Stimulated activated effector memory CD8-positive, alpha-beta T cell treated with anti-CD3 and anti-CD28 coated beads, Interleukin-12 subunit alpha, Interleukin-12 subunit beta, amount 100 ng/mL, for 72 hours (primary cell): ENCODE measurements at regions not wholly inside any gene's neighbourhood (a gene's known extent, or its start where the extent isn't known, plus 50 kb on each side); places are given as distances from the start of the nearest gene placed in this dataset.

Experiments used
- ATAC-seq: fragments of 150-1000 bp; cut with Tn5 transposase; 2 replicates; pipeline ENCODE4 v1.10.0; 2021
- DNase-seq, 2 donors: peaks; one replicate each; pipeline ENCODE4 v3.0.0; 2021 to 2022; ENCODE audit warnings: low spot score in 2 of 2
- H3K27ac Mint-ChIP-seq: one replicate; pipeline ENCODE4 v1.8.0; 2022; ENCODE audit warnings: mild to moderate bottlenecking, mixed read lengths
- H3K36me3 Mint-ChIP-seq: one replicate; pipeline ENCODE4 v1.8.0; 2022; ENCODE audit warnings: mild to moderate bottlenecking, mixed read lengths
- H3K4me1 Mint-ChIP-seq: one replicate; pipeline ENCODE4 v1.8.0; 2022; ENCODE audit warnings: mixed read lengths
- H3K4me3 Mint-ChIP-seq: one replicate; pipeline ENCODE4 v1.8.0; 2022; ENCODE audit warnings: mild to moderate bottlenecking, mixed read lengths
- H3K9me3 Mint-ChIP-seq: one replicate; pipeline ENCODE4 v1.8.0; 2022; ENCODE audit warnings: mixed read lengths

GRCh38 chr9:102032614-102033013 lies 294.2 kb upstream of the GRIN3A start:
- no peak for DNase-seq
- no peak overlapping the region for H3K27ac Mint-ChIP-seq
- no peaks in the 10 kb centered on the region for H3K4me1 Mint-ChIP-seq
- no peak for ATAC-seq
- H3K4me3 Mint-ChIP-seq = no peak overlapping the region
- H3K36me3 Mint-ChIP-seq = no peaks in the 10 kb centered on the region
- peaks cover 11% of the 10 kb centered on the region for H3K9me3 Mint-ChIP-seq

GRCh38 chr9:102000956-102001355 lies 262.5 kb upstream of the GRIN3A start:
- no peak overlapping the region for H3K4me3 Mint-ChIP-seq
- no peaks in the 10 kb centered on the region for H3K36me3 Mint-ChIP-seq
- DNase-seq = no peak

GRCh38 chr9:101999441-101999840 lies 261.0 kb upstream of the GRIN3A start:
- Mint-ChIP-seq H3K4me3 (no peak overlapping the region), H3K27ac (no peak overlapping the region), H3K36me3 (no peaks in the 10 kb centered on the region), H3K9me3 (peaks cover 21% of the 10 kb centered on the region), H3K4me1 (no peaks in the 10 kb centered on the region)
- ATAC-seq = no peak
- no peak for DNase-seq

More at GRCh38 chr9:102000956-102001355, 262.5 kb upstream of the GRIN3A start:
- Mint-ChIP-seq H3K27ac (no peak overlapping the region), H3K9me3 (peaks cover 22% of the 10 kb centered on the region), H3K4me1 (no peaks in the 10 kb centered on the region)
- ATAC-seq = no peak

GRCh38 chr9:101995231-101995630 lies 256.8 kb upstream of the GRIN3A start:
- H3K36me3 Mint-ChIP-seq = no peaks in the 10 kb centered on the region
- DNase-seq = no peak
- H3K4me1 Mint-ChIP-seq = no peaks in the 10 kb centered on the region
- peaks cover 27% of the 10 kb centered on the region for H3K9me3 Mint-ChIP-seq
- H3K27ac Mint-ChIP-seq = no peak overlapping the region
- ATAC-seq = no peak
- no peak overlapping the region for H3K4me3 Mint-ChIP-seq

- Mint-ChIP-seq H3K4me1 (no peaks in the 10 kb centered on the region), H3K4me3 (no peak overlapping the region), H3K9me3 (peaks cover 27% of the 10 kb centered on the region), H3K27ac (no peak overlapping the region), H3K36me3 (no peaks in the 10 kb centered on the region)
- no peak for DNase-seq
- no peak for ATAC-seq
Measured at GRCh38 chr9:101993771-101994170, 255.3 kb upstream of the GRIN3A start.

- Mint-ChIP-seq H3K4me3 (no peak overlapping the region), H3K4me1 (no peaks in the 10 kb centered on the region), H3K36me3 (no peaks in the 10 kb centered on the region), H3K27ac (no peak overlapping the region), H3K9me3 (peaks cover 18% of the 10 kb centered on the region)
- ATAC-seq (no peak), DNase-seq (no peak)
Measured at GRCh38 chr9:101991926-101992325, 253.5 kb upstream of the GRIN3A start.

- Mint-ChIP-seq H3K9me3 (no peaks in the 10 kb centered on the region), H3K36me3 (no peaks in the 10 kb centered on the region), H3K4me3 (no peak overlapping the region), H3K27ac (no peak overlapping the region), H3K4me1 (no peaks in the 10 kb centered on the region)
- DNase-seq (no peak), ATAC-seq (no peak)
Measured at GRCh38 chr9:101977614-101978210, 239.3 kb upstream of the GRIN3A start.

GRCh38 chr9:101970609-101971008 lies 232.2 kb upstream of the GRIN3A start:
- Mint-ChIP-seq H3K4me1 (no peaks in the 10 kb centered on the region), H3K36me3 (no peaks in the 10 kb centered on the region), H3K9me3 (no peaks in the 10 kb centered on the region)

GRCh38 chr9:101968392-101968791 lies 229.9 kb upstream of the GRIN3A start:
- no peak for ATAC-seq
- H3K4me1 Mint-ChIP-seq = no peaks in the 10 kb centered on the region
- H3K36me3 Mint-ChIP-seq = no peaks in the 10 kb centered on the region
- H3K9me3 Mint-ChIP-seq = no peaks in the 10 kb centered on the region
- no peak overlapping the region for H3K27ac Mint-ChIP-seq
- no peak overlapping the region for H3K4me3 Mint-ChIP-seq
- no peak for DNase-seq

More at GRCh38 chr9:101970609-101971008, 232.2 kb upstream of the GRIN3A start:
- ATAC-seq (no peak), DNase-seq (no peak)
- H3K4me3 Mint-ChIP-seq = no peak overlapping the region
- H3K27ac Mint-ChIP-seq = no peak overlapping the region

GRCh38 chr9:101966691-101967090 lies 228.2 kb upstream of the GRIN3A start:
- H3K4me3 Mint-ChIP-seq = no peak overlapping the region
- no peak for ATAC-seq
- no peak for DNase-seq
- no peaks in the 10 kb centered on the region for H3K9me3 Mint-ChIP-seq
- no peaks in the 10 kb centered on the region for H3K36me3 Mint-ChIP-seq
- H3K27ac Mint-ChIP-seq = no peak overlapping the region
- no peaks in the 10 kb centered on the region for H3K4me1 Mint-ChIP-seq

GRCh38 chr9:101957705-101958104 lies 219.3 kb upstream of the GRIN3A start:
- H3K27ac Mint-ChIP-seq = no peak overlapping the region
- H3K4me3 Mint-ChIP-seq = no peak overlapping the region

GRCh38 chr9:101951598-101951997 lies 213.2 kb upstream of the GRIN3A start:
- no peak overlapping the region for H3K27ac Mint-ChIP-seq

More at GRCh38 chr9:101957705-101958104, 219.3 kb upstream of the GRIN3A start:
- no peak for DNase-seq
- no peak for ATAC-seq
- peaks cover 3% of the 10 kb centered on the region for H3K9me3 Mint-ChIP-seq
- no peaks in the 10 kb centered on the region for H3K36me3 Mint-ChIP-seq
- H3K4me1 Mint-ChIP-seq = no peaks in the 10 kb centered on the region

GRCh38 chr9:101931756-101932155 lies 193.3 kb upstream of the GRIN3A start:
- DNase-seq = no peak
- no peak for ATAC-seq
- no peaks in the 10 kb centered on the region for H3K4me1 Mint-ChIP-seq

More at GRCh38 chr9:101951598-101951997, 213.2 kb upstream of the GRIN3A start:
- no peak overlapping the region for H3K4me3 Mint-ChIP-seq
- H3K4me1 Mint-ChIP-seq = no peaks in the 10 kb centered on the region
- no peak for DNase-seq
- ATAC-seq = no peak
- peaks cover 12% of the 10 kb centered on the region for H3K9me3 Mint-ChIP-seq
- no peaks in the 10 kb centered on the region for H3K36me3 Mint-ChIP-seq

GRCh38 chr9:101930783-101931182 lies 192.3 kb upstream of the GRIN3A start:
- no peak overlapping the region for H3K4me3 Mint-ChIP-seq
- H3K36me3 Mint-ChIP-seq = no peaks in the 10 kb centered on the region
- DNase-seq = no peak
- peaks cover 7% of the 10 kb centered on the region for H3K9me3 Mint-ChIP-seq
- no peak overlapping the region for H3K27ac Mint-ChIP-seq
- ATAC-seq = no peak
- H3K4me1 Mint-ChIP-seq = no peaks in the 10 kb centered on the region

More at GRCh38 chr9:101931756-101932155, 193.3 kb upstream of the GRIN3A start:
- Mint-ChIP-seq H3K27ac (no peak overlapping the region), H3K4me3 (no peak overlapping the region), H3K9me3 (peaks cover 7% of the 10 kb centered on the region), H3K36me3 (no peaks in the 10 kb centered on the region)

GRCh38 chr9:101925498-101925897 lies 187.1 kb upstream of the GRIN3A start:
- no peak overlapping the region for H3K27ac Mint-ChIP-seq
- no peak for ATAC-seq

GRCh38 chr9:101923451-101923850 lies 185.0 kb upstream of the GRIN3A start:
- H3K4me3 Mint-ChIP-seq = no peak overlapping the region
- peaks cover 10% of the 10 kb centered on the region for H3K9me3 Mint-ChIP-seq
- ATAC-seq (no peak), DNase-seq (no peak)
- H3K4me1 Mint-ChIP-seq = no peaks in the 10 kb centered on the region
- no peaks in the 10 kb centered on the region for H3K36me3 Mint-ChIP-seq
- no peak overlapping the region for H3K27ac Mint-ChIP-seq

More at GRCh38 chr9:101925498-101925897, 187.1 kb upstream of the GRIN3A start:
- H3K4me1 Mint-ChIP-seq = no peaks in the 10 kb centered on the region
- H3K4me3 Mint-ChIP-seq = no peak overlapping the region
- no peaks in the 10 kb centered on the region for H3K36me3 Mint-ChIP-seq
- H3K9me3 Mint-ChIP-seq = peaks cover 8% of the 10 kb centered on the region
- DNase-seq = no peak
